Cardiac fibroblast (primary cell): ENCODE measurements at regions not wholly inside any gene's neighbourhood (a gene's known extent, or its start where the extent isn't known, plus 50 kb on each side); places are given as distances from the start of the nearest gene placed in this dataset.

ENCODE experiments used
- DNase-seq, 2 donors: peaks; one replicate each; pipeline versions ENCODE4 v3.0.0 to v3.0.0-alpha.2; 2010; ENCODE audit warnings: low read depth in 2 of 2
- H3K4me3 ChIP-seq, 2 donors: replicated peaks in 1 of 2; 1 replicate in 1 of 2; 2 replicates in 1 of 2; pipeline ENCODE4 v1.5.1; 2011; ENCODE audit warnings: low read depth in 2 of 2, low read length in 2 of 2, mild to moderate bottlenecking in 2 of 2, moderate library complexity in 1 of 2
- CTCF ChIP-seq: IDR thresholded peaks from one replicate; pipeline ENCODE4 v1.5.1; 2011; ENCODE audit warnings: low read depth, mild to moderate bottlenecking, low read length, inconsistent platforms

GRCh38 chr20:39242614-39243013 is 280.5 kb downstream of the DHX35 start:
- no peak for TF ChIP-seq CTCF
- H3K4me3 ChIP-seq = no peak overlapping the region
- DNase-seq = no peak

- no peak for TF ChIP-seq CTCF
- no peak for DNase-seq
- H3K4me3 ChIP-seq = no peak overlapping the region
Measured at GRCh38 chr20:39234520-39235095, 272.5 kb downstream of the DHX35 start.

GRCh38 chr20:39233755-39234154 is 271.6 kb downstream of the DHX35 start:
- no peak for DNase-seq
- H3K4me3 ChIP-seq = no peak overlapping the region
- TF ChIP-seq CTCF = no peak

GRCh38 chr20:39227416-39227815 is 265.3 kb downstream of the DHX35 start:
- no peak for DNase-seq
- no peak for TF ChIP-seq CTCF
- H3K4me3 ChIP-seq = no peak overlapping the region

- DNase-seq = no peak
- H3K4me3 ChIP-seq = no peak overlapping the region
- no peak for TF ChIP-seq CTCF
Measured at GRCh38 chr20:39225978-39226377, 263.8 kb downstream of the DHX35 start.

GRCh38 chr20:39225536-39225935 is 263.4 kb downstream of the DHX35 start:
- H3K4me3 ChIP-seq = no peak overlapping the region
- no peak for DNase-seq
- TF ChIP-seq CTCF = no peak

- no peak overlapping the region for H3K4me3 ChIP-seq
- no peak for DNase-seq
- TF ChIP-seq CTCF = no peak
Measured at GRCh38 chr20:39222101-39222500, 260.0 kb downstream of the DHX35 start.
